Endothelial cell (in vitro differentiated cells): ENCODE measurements at regions not wholly inside any gene's neighbourhood (a gene's known extent, or its start where the extent isn't known, plus 50 kb on each side); places are given as distances from the start of the nearest gene placed in this dataset.

ENCODE experiments used
- DNase-seq: peaks from one replicate; pipeline ENCODE4 v3.0.0; 2021; ENCODE audit warnings: low spot score
- H3K27ac Mint-ChIP-seq: one replicate; pipeline ENCODE4 v1.8.0; 2021; ENCODE audit warnings: mixed read lengths, inconsistent platforms; ENCODE audit not compliant: unreplicated experiment
- H3K27me3 Mint-ChIP-seq: one replicate; pipeline ENCODE4 v1.8.0; 2021; ENCODE audit warnings: mild to moderate bottlenecking, moderate library complexity, mixed read lengths, inconsistent platforms; ENCODE audit not compliant: unreplicated experiment
- H3K36me3 Mint-ChIP-seq: one replicate; pipeline ENCODE4 v1.8.0; 2021; ENCODE audit warnings: mild to moderate bottlenecking, low read depth, mixed read lengths, inconsistent platforms; ENCODE audit not compliant: unreplicated experiment
- H3K4me1 Mint-ChIP-seq: one replicate; pipeline ENCODE4 v1.8.0; 2021; ENCODE audit warnings: mild to moderate bottlenecking, mixed read lengths, inconsistent platforms; ENCODE audit not compliant: unreplicated experiment
- H3K4me3 Mint-ChIP-seq: one replicate; pipeline ENCODE4 v1.8.0; 2021; ENCODE audit warnings: mild to moderate bottlenecking, mixed read lengths, inconsistent platforms; ENCODE audit not compliant: unreplicated experiment
- H3K9me3 Mint-ChIP-seq: one replicate; pipeline ENCODE4 v1.8.0; 2021; ENCODE audit warnings: mixed read lengths, inconsistent platforms; ENCODE audit not compliant: unreplicated experiment
- TF ChIP-seq, protein P1 (sequence below): fragments of 200-600 bp; sonication (generic); IDR thresholded peaks from one replicate; pipeline ENCODE4 v1.5.0; 2021; ENCODE audit warnings: antibody characterized with exemption; ENCODE audit not compliant: unreplicated experiment

DNA sequence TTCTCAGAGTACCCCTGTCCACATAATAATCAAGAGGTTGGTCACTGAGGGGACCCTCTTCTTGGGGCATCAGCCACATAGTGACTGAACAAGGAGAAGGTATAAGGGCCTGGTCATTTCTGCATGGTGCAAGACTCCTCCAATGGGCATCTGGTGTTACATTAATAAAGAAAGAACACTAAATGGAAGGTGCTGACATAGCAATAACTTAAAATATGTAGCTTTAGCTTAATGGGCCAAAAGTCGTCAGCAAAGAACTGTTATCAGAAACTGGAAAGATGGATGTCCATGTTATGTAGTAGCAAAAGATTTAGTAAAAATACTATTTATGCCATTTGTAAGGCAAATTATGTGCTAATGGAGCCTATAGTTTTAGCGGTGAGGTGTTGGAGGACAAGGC lies 916.5 kb upstream of the SOX11 start:
- no peaks in the 10 kb centered on the region for H3K36me3 Mint-ChIP-seq
- no peak overlapping the region for H3K27ac Mint-ChIP-seq
- no peaks in the 10 kb centered on the region for H3K4me1 Mint-ChIP-seq
- H3K27me3 Mint-ChIP-seq, result no peaks in the 10 kb centered on the region
- no peak overlapping the region for H3K4me3 Mint-ChIP-seq
- TF ChIP-seq, protein P1, sequence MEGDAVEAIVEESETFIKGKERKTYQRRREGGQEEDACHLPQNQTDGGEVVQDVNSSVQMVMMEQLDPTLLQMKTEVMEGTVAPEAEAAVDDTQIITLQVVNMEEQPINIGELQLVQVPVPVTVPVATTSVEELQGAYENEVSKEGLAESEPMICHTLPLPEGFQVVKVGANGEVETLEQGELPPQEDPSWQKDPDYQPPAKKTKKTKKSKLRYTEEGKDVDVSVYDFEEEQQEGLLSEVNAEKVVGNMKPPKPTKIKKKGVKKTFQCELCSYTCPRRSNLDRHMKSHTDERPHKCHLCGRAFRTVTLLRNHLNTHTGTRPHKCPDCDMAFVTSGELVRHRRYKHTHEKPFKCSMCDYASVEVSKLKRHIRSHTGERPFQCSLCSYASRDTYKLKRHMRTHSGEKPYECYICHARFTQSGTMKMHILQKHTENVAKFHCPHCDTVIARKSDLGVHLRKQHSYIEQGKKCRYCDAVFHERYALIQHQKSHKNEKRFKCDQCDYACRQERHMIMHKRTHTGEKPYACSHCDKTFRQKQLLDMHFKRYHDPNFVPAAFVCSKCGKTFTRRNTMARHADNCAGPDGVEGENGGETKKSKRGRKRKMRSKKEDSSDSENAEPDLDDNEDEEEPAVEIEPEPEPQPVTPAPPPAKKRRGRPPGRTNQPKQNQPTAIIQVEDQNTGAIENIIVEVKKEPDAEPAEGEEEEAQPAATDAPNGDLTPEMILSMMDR, result no peak
- no peaks in the 10 kb centered on the region for H3K9me3 Mint-ChIP-seq
- DNase-seq, result no peak

DNA sequence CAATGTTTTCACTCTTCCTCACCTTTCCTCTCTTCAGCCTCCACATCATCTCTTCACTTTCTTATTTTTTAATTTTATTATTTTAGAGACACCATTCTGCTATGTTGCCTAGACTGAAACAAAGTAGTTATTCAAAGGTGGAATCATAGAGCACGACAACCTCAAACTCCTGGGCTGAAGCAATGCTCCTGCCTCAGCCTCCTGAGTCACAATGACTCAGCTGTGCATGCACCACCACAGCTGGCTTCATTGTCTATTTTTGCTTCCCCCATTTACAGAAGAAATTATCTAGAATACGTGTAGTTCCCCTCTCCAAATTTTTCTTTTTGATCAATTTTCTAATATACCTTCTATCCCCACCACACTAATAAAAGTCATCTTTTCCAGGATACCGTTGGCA lies 911.5 kb upstream of the SOX11 start:
- H3K27ac Mint-ChIP-seq, result no peak overlapping the region
- H3K36me3 Mint-ChIP-seq, result no peaks in the 10 kb centered on the region
- peaks cover 2% of the 10 kb centered on the region for H3K27me3 Mint-ChIP-seq
- DNase-seq, result no peak
- no peak overlapping the region for H3K4me3 Mint-ChIP-seq
- TF ChIP-seq, protein P1, result no peak
- H3K4me1 Mint-ChIP-seq, result no peaks in the 10 kb centered on the region
- peaks cover 9% of the 10 kb centered on the region for H3K9me3 Mint-ChIP-seq

DNA sequence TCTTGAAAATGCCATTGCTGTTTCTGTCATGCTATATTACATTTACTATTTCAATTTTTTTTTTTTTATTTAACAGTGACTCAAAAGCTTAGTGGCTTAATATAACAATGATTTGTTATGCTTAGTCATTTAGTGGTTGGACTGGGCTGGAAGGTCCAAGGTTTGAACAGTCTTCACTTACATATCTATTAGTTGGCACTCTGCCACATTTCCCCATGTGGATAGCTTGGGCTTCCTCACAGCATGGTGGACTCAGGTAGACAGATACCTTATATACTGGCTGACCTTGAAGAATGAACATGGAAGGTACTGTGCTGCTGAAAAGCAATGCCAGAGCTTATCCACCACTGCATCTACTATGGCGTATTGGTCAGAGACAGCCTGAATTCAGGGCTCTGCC lies 909.5 kb upstream of the SOX11 start:
- Mint-ChIP-seq H3K9me3 (peaks cover 20% of the 10 kb centered on the region), H3K4me3 (no peak overlapping the region), H3K27ac (no peak overlapping the region), H3K4me1 (no peaks in the 10 kb centered on the region), H3K27me3 (peaks cover 2% of the 10 kb centered on the region), H3K36me3 (no peaks in the 10 kb centered on the region)
- TF ChIP-seq, protein P1, result no peak
- no peak for DNase-seq

DNA sequence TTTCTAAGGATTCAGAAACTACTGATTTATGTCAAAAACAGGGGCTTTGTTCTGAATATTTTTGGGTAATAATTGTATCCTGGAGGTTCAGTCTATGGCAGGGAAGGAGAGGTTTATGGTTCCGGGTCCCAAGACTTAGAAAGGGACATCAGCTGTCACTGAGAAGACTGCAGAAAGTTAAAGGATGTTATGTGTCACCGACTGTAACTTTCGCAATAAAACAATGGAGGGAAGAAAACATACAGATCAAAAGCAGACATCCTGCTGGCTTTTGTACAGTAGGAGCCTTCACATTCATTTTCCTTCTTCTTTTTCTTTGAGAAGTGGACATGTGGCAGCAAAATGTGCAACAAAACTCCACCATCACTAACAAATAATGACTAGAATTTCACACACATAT lies 900.7 kb upstream of the SOX11 start:
- Mint-ChIP-seq H3K36me3 (no peaks in the 10 kb centered on the region), H3K9me3 (peaks cover 5% of the 10 kb centered on the region), H3K27me3 (no peaks in the 10 kb centered on the region), H3K4me3 (no peak overlapping the region), H3K4me1 (no peaks in the 10 kb centered on the region), H3K27ac (no peak overlapping the region)
- no peak for DNase-seq
- TF ChIP-seq, protein P1, result no peak

DNA sequence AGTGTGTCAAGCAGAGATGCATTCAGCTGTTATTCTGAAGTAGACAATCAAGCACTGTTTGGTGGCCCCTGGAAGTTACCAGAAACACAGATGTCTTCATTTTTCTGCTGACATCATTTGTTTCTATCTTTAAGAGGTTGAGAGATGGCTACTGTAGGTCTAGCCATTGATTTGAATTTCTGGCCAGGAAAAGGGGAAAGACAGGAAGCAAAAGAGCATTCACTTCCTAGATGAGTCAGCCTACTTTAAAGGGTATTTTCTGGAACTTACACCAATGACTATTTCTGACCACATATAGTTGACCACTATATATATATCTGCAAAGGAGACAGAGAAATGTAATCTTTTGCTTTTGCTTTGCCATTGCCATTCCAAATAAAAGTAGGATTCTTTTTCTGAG lies 900.1 kb upstream of the SOX11 start:
- no peak for DNase-seq
- Mint-ChIP-seq H3K27me3 (no peaks in the 10 kb centered on the region), H3K4me1 (no peaks in the 10 kb centered on the region), H3K27ac (no peak overlapping the region), H3K36me3 (no peaks in the 10 kb centered on the region), H3K9me3 (no peaks in the 10 kb centered on the region), H3K4me3 (no peak overlapping the region)
- TF ChIP-seq, protein P1, result no peak
